HG03575 (cell line): ENCODE measurements at regions not wholly inside any gene's neighbourhood (a gene's known extent, or its start where the extent isn't known, plus 50 kb on each side); places are given as distances from the start of the nearest gene placed in this dataset.

Experiments used
- ATAC-seq: cut with Tn5 transposase; IDR thresholded peaks from one replicate; pipeline ENCODE4 v1.9.1; 2021; ENCODE audit not compliant: unreplicated experiment, insufficient number of reproducible peaks, low FRiP score; ENCODE audit errors: extremely low read depth

DNA sequence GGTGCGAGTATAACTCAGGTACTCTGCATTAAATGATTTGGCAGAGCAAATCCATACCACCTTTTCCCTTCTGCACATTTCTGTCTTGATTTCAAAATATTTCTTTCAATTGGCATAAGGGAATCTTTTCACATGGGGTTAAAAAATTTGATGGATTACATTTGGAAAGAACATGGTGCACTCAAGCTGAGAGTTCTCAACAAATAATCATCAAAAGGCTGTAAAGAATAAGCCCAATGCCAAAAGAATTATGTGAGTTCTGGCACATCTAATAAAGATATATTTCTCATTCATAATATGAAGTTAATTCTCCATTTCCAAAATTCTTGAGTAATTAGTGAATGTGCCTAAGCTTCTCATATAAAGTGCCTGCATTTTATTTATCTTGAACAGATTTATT is 223.1 kb downstream of the GPR37 start:
- no peak for ATAC-seq

DNA sequence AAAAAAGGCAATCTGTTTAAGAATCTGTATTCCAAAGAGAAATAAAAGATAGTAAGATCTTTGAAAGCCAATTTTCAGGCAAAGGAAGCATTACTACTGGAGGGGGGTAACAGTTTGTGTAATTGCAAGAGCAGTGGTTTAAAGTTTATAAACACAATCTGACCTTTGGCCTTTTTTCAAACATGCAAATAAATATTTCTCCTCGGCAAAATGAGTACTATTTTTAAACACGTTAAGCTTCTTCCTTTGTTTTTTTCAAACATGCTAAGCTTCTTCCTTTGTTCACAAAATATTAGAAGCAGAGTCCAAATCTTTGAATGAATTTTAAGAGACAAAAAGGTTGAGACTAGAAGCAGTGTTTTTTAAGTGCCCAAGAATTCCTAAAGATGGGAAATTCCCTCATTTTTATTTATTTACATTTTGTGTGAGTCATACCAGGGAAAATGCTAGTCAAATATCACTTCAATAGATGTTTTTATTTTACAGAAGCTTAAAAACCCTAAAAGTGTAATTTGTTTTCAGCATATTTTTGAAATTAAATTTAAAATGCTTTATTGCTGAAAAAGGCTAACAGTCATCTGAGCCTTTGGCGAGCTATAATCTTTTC is 229.3 kb downstream of the GPR37 start:
- no peak for ATAC-seq

DNA sequence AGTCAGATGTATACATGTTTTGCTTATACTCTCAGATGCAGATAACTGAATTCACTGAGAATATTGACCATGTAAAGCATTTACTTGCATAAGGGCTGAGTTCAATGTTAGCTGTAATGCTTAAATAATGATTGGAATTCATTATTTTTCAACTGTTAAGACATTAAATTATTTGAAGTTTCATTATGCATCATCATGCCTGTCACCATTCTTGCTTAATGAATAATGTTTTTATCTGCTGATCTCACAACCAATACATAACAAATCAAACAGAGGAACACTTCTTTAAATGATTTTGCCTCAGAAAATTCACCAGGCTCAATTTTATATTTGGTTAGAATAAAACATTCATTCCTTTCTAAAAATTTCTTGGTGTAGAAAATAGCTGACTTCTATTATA is 233.4 kb downstream of the GPR37 start:
- no peak for ATAC-seq

GRCh38 chr7:124516911-124517310 is 248.7 kb downstream of the GPR37 start:
- ATAC-seq = no peak

DNA sequence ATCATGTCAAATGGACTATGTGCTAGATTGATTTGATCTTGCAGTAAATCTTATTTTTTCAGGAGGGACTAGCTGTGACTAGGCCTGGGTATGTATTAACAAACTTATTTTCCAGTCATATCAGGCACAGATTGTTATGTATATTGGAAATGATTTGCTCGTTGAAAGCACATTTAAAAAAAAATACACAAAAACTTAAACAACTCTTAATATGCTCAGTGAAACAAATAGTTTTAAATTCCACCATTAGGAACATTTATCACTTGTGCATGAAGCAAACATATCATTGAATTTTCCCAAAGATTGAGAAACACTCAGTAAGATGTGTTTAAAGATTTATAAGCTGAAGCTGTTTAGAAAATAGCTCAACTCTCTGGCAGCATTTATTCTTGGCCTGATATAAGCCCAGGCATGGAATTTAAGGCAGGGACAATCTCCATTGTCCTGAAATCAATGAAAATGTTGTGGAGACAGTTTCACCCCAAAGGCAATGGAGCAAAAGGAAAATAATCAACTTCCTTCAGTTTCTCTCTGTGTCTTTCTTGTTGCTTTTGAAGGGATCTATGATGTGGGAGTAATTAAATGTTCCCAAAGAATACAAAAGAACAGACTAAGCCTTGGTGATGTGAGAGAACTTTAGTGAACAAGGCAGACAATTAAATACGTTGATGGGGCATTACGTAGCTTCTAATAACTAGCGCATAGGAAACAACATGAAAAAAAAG is 250.3 kb downstream of the GPR37 start:
- ATAC-seq = no peak

GRCh38 chr7:124514471-124514870 is 251.1 kb downstream of the GPR37 start:
- ATAC-seq = no peak

DNA sequence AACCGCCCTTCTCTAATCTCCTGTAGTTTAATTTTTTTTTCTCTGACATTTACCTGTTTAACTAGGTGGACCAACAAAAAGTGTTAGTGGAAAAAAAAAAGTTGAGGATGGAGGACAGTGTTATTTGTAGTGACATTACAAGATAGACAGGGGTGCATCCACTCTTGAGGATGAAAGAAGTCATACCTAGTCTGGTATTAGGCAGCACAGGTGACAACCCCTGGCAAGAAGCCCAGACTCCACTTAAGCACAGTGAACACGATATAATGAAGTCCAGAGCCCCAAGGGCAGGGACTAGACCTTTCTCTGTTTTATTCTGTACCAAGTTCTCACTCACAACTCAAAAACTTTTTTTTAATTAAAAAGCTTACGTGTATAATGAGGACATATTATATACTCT is 268.4 kb downstream of the GPR37 start:
- no peak for ATAC-seq

GRCh38 chr7:124489925-124490324 is 275.7 kb downstream of the GPR37 start:
- ATAC-seq = no peak

DNA sequence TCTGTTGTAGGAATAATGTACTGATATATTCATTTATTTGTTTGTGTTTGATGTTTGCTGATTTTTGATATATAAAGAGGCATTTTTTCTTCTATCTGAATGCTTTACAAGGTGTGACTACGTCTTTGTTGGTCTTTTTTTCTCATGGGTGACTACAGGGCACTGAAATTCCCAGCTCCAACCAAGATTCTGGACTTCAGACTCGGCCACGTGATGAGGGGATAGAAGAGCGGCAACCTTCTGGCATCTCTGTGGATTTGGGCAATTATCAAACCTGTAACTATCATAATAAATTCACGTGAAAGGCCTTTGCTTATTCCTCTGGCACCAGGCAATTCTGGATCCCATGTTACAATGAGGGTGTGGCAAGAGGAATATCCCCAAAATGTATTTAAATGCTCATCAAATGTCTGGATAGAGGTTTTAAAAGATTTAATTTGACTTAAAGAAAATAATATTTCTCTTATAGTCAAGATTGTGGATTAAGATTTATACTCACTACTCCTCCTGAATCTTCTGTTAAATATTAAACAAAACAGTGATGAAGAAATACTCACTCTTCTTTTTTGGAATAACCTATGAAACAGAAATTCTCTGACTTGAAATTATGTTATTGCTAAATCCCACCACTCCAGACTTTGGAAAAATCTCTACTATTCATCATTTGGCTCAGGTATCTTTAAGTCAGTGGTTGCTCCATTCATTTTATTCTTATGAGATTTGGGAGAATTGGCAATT is 276.3 kb downstream of the GPR37 start:
- no peak for ATAC-seq

GRCh38 chr7:124482229-124482628 is 283.4 kb downstream of the GPR37 start:
- no peak for ATAC-seq

DNA sequence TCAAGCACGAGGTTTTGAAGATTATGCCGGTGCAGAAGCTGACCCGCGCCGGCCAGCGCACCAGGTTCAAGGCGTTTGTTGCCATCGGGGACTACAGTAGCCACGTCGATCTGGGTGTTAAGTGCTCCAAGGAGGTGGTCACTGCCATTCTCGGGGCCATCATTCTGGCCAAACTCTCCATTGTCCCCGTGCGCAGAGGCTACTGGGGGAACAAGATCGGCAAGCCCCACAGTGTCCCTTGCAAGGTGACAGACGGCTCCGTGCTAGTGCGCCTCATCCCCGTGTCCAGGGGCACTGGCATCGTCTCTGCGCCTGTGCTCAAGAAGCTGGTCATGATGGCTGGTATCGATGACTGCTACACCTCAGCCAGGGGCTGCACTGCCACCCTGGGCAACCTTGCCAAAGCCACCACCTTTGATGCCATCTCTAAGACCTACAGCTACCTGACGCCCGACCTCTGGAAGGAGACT is 284.7 kb downstream of the GPR37 start:
- ATAC-seq = no peak

GRCh38 chr7:124480036-124480820 is 285.4 kb downstream of the GPR37 start:
- ATAC-seq = no peak

GRCh38 chr7:124462249-124462648 is 303.3 kb downstream of the GPR37 start:
- no peak for ATAC-seq

- ATAC-seq = no peak
Observed at GRCh38 chr7:124460555-124460954, 305.0 kb downstream of the GPR37 start.

GRCh38 chr7:124460056-124460450 is 305.5 kb downstream of the GPR37 start:
- no peak for ATAC-seq

DNA sequence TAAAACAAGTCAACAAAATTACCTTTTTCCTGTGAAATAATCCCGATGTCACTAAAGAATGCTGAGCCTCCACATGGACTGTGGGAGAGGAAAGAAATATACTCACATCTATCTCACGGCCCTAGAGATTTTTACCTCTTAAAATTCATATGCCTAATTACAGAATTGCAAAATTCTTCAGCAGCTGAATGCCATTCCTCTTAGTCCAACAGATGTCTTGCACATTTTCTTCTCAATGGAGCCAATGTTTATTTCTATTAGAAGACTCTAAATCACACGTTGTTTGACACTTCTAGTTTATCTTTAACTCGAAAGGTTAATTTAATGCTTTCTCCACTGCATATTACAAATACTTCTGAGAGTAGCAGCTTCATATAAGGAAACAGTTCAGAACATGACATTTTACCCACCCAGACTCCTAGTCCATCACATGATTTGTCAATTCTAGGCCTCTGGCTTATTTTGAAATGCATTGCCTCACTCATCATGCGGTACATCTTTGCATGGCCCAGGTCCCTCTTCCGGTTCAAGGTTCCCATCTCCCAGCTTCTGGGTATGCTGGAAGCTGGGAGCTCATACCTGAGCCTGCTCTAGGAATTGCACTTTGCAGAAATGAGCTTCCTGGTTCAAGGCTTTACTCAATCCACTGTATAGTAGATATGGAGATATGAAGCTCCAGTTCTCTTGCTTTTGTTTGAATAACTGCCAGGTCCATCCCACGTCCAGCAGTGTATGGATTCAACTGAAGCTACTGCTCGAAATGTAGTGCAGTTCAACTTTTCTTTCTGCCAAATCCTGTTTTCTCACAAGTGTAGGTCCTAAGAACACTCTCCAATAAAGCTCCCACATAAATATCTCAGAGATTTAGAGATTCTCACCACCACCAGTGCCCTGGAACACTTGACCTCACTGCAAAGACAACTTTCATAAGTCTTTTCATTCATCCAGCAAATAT is 306.2 kb downstream of the GPR37 start:
- no peak for ATAC-seq

DNA sequence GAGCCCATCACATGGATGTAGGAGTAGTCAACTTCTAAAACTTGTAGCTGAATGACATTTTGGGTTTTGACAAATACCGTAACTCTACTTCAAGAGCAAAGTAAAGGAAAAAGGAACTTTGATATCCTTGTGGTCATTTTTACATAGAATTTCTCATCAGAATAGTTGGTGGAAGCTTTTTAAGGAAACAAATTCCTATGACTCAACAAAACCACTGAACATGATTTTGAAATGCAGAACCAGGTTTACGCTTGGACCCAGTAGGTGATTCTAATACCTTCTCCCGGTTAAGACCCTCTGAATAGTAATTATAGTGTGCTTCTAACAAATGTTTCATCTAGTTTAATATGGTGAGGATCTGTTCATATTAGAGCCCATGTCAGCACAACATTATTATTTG is 307.8 kb downstream of the GPR37 start:
- no peak for ATAC-seq

DNA sequence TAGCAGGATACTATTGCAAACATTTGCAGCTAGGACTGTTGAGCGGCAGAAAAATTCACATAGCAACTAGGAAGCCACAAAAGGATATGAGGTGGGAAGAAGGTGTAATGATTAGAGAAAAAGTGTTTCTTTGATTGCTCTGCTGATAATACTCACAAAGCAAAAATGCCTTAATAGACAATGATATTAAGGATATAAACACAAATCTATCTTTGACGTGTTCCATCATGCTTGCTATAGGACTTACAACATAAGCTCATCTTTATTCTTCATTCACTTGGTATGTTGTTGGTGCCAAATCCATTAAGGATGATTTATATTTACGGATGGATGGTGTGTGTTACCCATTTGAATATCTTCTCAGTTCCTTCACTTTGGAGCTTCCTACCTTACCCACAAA is 309.3 kb downstream of the GPR37 start:
- ATAC-seq = no peak
